Heart left ventricle (tissue), 13 donors: ENCODE measurements at regions not wholly inside any gene's neighbourhood (a gene's known extent, or its start where the extent isn't known, plus 50 kb on each side); places are given as distances from the start of the nearest gene placed in this dataset.

Experiments
- CTCF ChIP-seq, 12 donors: fragments of 200-600 bp; sonication (generic) in 4 of 12; IDR thresholded peaks; one replicate each; pipeline versions ENCODE4 v1.5.0 to v1.8.0; 2018 to 2022; ENCODE audit warnings: antibody characterized with exemption in 12 of 12, mild to moderate bottlenecking in 5 of 12
- POLR2A ChIP-seq, 2 donors: fragments of 450-650 bp; IDR thresholded peaks; one replicate each; pipeline ENCODE4 v1.6.1; 2017; ENCODE audit warnings: antibody characterized with exemption in 2 of 2, mild to moderate bottlenecking in 2 of 2, moderate library complexity in 2 of 2
- donor health status: ischemic (EF 13 %, LVEDD 7.1; RV severe dilation, severe dysfunction).
- donor health status: DM: no; HTN: yes; CAD: no.
- donor health status: DM: no; HTN: no; CAD: no.
- donor health status: ischemic (EF 25% LVEDD 6.9; RV normal size, moderate dysfunction).
- donor health status: ischemic (EF 25% LVEDD 5.7; RV mildly dilated, moderate dysfunction).
- donor health status: ischemic (EF 35%, LVEDD 5.7; RV mildly dilated, moderate dysfunction).
- donor health status: nonischemic (EF 11% LVEDD 7.7; RV severe dilation, severe dysfunction).
- donor health status: DM: yes; HTN: yes; CAD: no.
- donor health status: PGD.
- donor health status: ischemic (EF 29% LVEDD 5.4; RV normal size, mild dysfunction).
- donor health status: nonischemic (EF 23%, LVEDD 6.1; RV moderate dilation, normal function).

- TF ChIP-seq CTCF (IDR thresholded peaks at IDR 0.05): no peak
- TF ChIP-seq POLR2A (IDR thresholded peaks at IDR 0.05): no peak
Observed at GRCh38 chr9:26346942-26347477, 545.6 kb downstream of the CAAP1 start.
